Endothelial cell of umbilical vein (primary cell): ENCODE measurements at regions not wholly inside any gene's neighbourhood (a gene's known extent, or its start where the extent isn't known, plus 50 kb on each side); places are given as distances from the start of the nearest gene placed in this dataset.

Experiments used
- BruUV-seq: library from RNA; stranded (reverse); fragments of 400-500 nt; replicated peaks from 2 replicates; lab custom pipeline; 2021; lab: Mats Ljungman, UMichigan
- CTCF ChIA-PET: fragments of 300-600, 350-600 bp; sonication (Branson Sonifier 250); formaldehyde crosslinking; loops from one replicate; lab custom pipeline; 2021; ENCODE audit warnings: antibody characterized with exemption, inconsistent platforms; lab: Charles Lee
- POLR2A ChIA-PET: fragments of 300-600, 350-600 bp; sonication (Branson Sonifier 250); formaldehyde crosslinking; loops from one replicate; lab custom pipeline; 2021; ENCODE audit warnings: antibody characterized with exemption, inconsistent platforms; lab: Charles Lee
- DNase-seq: peaks from one replicate; pipeline ENCODE4 v3.0.0-alpha.2; 2011; ENCODE audit warnings: low read depth, low spot score
- FAIRE-seq: peaks from 2 replicates; lab custom pipeline; 2011; peaks lifted over from hg19 to GRCh38; lab: Jason Lieb, UNC
- H2AFZ ChIP-seq: 2 replicates; pipeline ENCODE4 v1.6.0; 2012; ENCODE audit warnings: low read depth, low read length, control low read depth, inconsistent platforms
- H3K27ac ChIP-seq: 2 replicates; pipeline ENCODE4 v1.5.1; 2011; ENCODE audit warnings: low read depth, mild to moderate bottlenecking, control low read depth, low read length, moderate library complexity; ENCODE audit not compliant: insufficient read depth
- H3K27me3 ChIP-seq, 2 experiments: 2 replicates each; pipeline versions ENCODE4 v1.6.0 to v1.6.1; 2011; ENCODE audit warnings: low read length in 2 of 2, mixed read lengths in 1 of 2; ENCODE audit not compliant: control insufficient read depth in 2 of 2, insufficient read depth in 2 of 2
- H3K36me3 ChIP-seq, 2 experiments: 2 replicates in 1 of 2; 3 replicates in 1 of 2; pipeline ENCODE4 v1.5.1; 2011; ENCODE audit warnings: low read length in 2 of 2, mild to moderate bottlenecking in 1 of 2, moderate library complexity in 1 of 2; ENCODE audit not compliant: control insufficient read depth in 2 of 2, insufficient read depth in 2 of 2; ENCODE audit errors: extremely low read depth in 1 of 2
- H3K4me1 ChIP-seq: 3 replicates; pipeline ENCODE4 v1.5.1; 2011; ENCODE audit warnings: mild to moderate bottlenecking, low read length; ENCODE audit not compliant: control insufficient read depth, insufficient read depth; ENCODE audit errors: extremely low read depth
- H3K4me2 ChIP-seq: 2 replicates; pipeline ENCODE4 v1.6.1; 2011; ENCODE audit warnings: low read length, control low read depth, mixed read lengths; ENCODE audit not compliant: insufficient read depth
- H3K4me3 ChIP-seq, 3 experiments: fragments of 200-600 bp in 1 of 3; sonication (generic), shearing (Covaris generic) in 1 of 3; replicated peaks in 1 of 3; 2 replicates each; pipeline ENCODE4 v1.5.1; 2011 to 2016; ENCODE audit warnings: control low read depth in 3 of 3, low read length in 3 of 3, mild to moderate bottlenecking in 2 of 3, inconsistent platforms in 1 of 3, low read depth in 1 of 3, moderate library complexity in 1 of 3; ENCODE audit not compliant: insufficient read depth in 1 of 3
- H3K79me2 ChIP-seq: 2 replicates; pipeline ENCODE4 v1.6.0; 2012; ENCODE audit warnings: low read length, inconsistent platforms; ENCODE audit not compliant: control insufficient read depth, insufficient read depth
- H3K9ac ChIP-seq: replicated peaks from 2 replicates; pipeline ENCODE3; 2011; ENCODE audit warnings: low read length, control low read depth; ENCODE audit not compliant: insufficient read depth; ENCODE audit errors: extremely low read depth
- H3K9me1 ChIP-seq: replicated peaks from 3 replicates; pipeline ENCODE4 v1.6.0; 2011; ENCODE audit warnings: mild to moderate bottlenecking, low read length; ENCODE audit not compliant: control insufficient read depth, insufficient read depth; ENCODE audit errors: extremely low read depth
- H3K9me3 ChIP-seq: replicated peaks from 2 replicates; pipeline ENCODE4 v1.5.1; 2012; ENCODE audit warnings: low read length, inconsistent platforms; ENCODE audit not compliant: control insufficient read depth, insufficient read depth
- H4K20me1 ChIP-seq: replicated peaks from 2 replicates; pipeline ENCODE3; 2011; ENCODE audit warnings: mild to moderate bottlenecking, low read length; ENCODE audit not compliant: control insufficient read depth, insufficient read depth; ENCODE audit errors: extremely low read depth
- EZH2 ChIP-seq: IDR thresholded peaks from 2 replicates; pipeline ENCODE4 v1.6.1; 2012; ENCODE audit warnings: borderline replicate concordance, low read depth, mild to moderate bottlenecking, moderate library complexity, low read length, inconsistent platforms; ENCODE audit not compliant: severe bottlenecking
- FOS ChIP-seq: IDR thresholded peaks from 2 replicates; pipeline ENCODE4 v1.6.1; 2011; ENCODE audit warnings: mild to moderate bottlenecking, low read length, moderate library complexity, borderline replicate concordance; ENCODE audit not compliant: insufficient read depth
- GATA2 ChIP-seq: IDR thresholded peaks from 2 replicates; pipeline ENCODE4 v1.7.0; 2011; ENCODE audit warnings: low read depth, mild to moderate bottlenecking, moderate library complexity, mixed read lengths, low read length; ENCODE audit not compliant: insufficient read length, insufficient read depth
- JUN ChIP-seq: IDR thresholded peaks from 2 replicates; pipeline ENCODE4 v1.6.1; 2011; ENCODE audit warnings: borderline replicate concordance, low read depth; ENCODE audit not compliant: insufficient read length, insufficient read depth
- MYC ChIP-seq: IDR thresholded peaks from one replicate; pipeline ENCODE4 v1.6.1; 2011; ENCODE audit warnings: mild to moderate bottlenecking, low read depth, low read length
- POLR2A ChIP-seq: IDR thresholded peaks from 2 replicates; pipeline ENCODE4 v1.6.1; 2012; ENCODE audit warnings: low read depth, mild to moderate bottlenecking, control low read depth, low read length
- POLR2AphosphoS5 ChIP-seq: IDR thresholded peaks from 2 replicates; pipeline ENCODE4 v1.6.1; 2012; ENCODE audit warnings: low read depth, mild to moderate bottlenecking, control low read depth, low read length, moderate library complexity; ENCODE audit not compliant: insufficient read depth
- dilution Hi-C: fragments of 300-500 bp; cut with MboI; formaldehyde crosslinking; loops from one replicate; pipeline ENCODE4 v1.15.0; 2019; ENCODE audit warnings: low sequenced_read_pairs; ENCODE audit not compliant: extremely low pct_ligation_motif_present
- intact Hi-C: fragments of 100-400 bp; cut with micrococcal nuclease; formaldehyde crosslinking; loops from one replicate; pipeline ENCODE4 v1.10.0; 2022
- TF ChIP-seq, protein P1 (sequence below), 2 donors: IDR thresholded peaks; 1 replicate in 1 of 2; 2 replicates in 1 of 2; pipeline ENCODE4 v1.5.1; 2011; ENCODE audit warnings: low read length in 2 of 2, mild to moderate bottlenecking in 2 of 2, moderate library complexity in 2 of 2, control low read depth in 1 of 2, inconsistent platforms in 1 of 2, low read depth in 1 of 2; ENCODE audit not compliant: insufficient read depth in 1 of 2; ENCODE audit errors: extremely low read depth in 1 of 2
- TF ChIP-seq, protein P2 (sequence below): IDR thresholded peaks from 2 replicates; pipeline ENCODE4 v1.6.1; 2011; ENCODE audit not compliant: insufficient read depth, insufficient read length

DNA sequence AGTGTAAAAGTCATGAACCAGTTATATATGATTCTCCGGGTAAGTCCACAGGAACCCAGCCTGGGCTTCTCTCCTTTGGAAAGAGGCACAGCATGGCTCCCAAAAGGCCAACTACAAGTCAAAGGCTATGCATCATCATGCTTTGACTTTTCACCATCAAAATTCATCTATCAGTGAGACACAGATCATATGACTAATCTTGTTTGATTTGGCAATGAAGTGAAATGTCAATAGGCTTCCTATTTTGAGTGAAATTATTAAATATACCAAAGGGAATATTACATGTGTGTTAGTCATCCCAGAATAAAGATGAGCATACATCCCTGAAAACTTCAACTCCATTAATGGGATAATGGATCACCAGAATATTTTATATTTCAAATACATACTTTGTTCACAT, 83.5 kb upstream of the ADGRL2 start:
- TF ChIP-seq POLR2A = no peak
- no peak for TF ChIP-seq POLR2AphosphoS5
- peak; percentile 75 for TF ChIP-seq GATA2
- TF ChIP-seq, protein P1, sequence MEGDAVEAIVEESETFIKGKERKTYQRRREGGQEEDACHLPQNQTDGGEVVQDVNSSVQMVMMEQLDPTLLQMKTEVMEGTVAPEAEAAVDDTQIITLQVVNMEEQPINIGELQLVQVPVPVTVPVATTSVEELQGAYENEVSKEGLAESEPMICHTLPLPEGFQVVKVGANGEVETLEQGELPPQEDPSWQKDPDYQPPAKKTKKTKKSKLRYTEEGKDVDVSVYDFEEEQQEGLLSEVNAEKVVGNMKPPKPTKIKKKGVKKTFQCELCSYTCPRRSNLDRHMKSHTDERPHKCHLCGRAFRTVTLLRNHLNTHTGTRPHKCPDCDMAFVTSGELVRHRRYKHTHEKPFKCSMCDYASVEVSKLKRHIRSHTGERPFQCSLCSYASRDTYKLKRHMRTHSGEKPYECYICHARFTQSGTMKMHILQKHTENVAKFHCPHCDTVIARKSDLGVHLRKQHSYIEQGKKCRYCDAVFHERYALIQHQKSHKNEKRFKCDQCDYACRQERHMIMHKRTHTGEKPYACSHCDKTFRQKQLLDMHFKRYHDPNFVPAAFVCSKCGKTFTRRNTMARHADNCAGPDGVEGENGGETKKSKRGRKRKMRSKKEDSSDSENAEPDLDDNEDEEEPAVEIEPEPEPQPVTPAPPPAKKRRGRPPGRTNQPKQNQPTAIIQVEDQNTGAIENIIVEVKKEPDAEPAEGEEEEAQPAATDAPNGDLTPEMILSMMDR (IDR thresholded peaks at IDR 0.05; ENCODE audit: extremely low read depth in 1 of 2, insufficient read depth in 1 of 2, low read depth in 1 of 2, low read length in 2 of 2) = no peak
- TF ChIP-seq JUN = no peak
- TF ChIP-seq FOS = peak; percentile 80
- Histone ChIP-seq H2AFZ (no peak overlapping the region), H3K9me1 (no peaks in the 10 kb centered on the region), H3K9me3 (no peaks in the 10 kb centered on the region), H3K27me3 (no peaks in the 10 kb centered on the region), H3K4me1 (peaks cover 8% of the 10 kb centered on the region), H3K79me2 (no peaks in the 10 kb centered on the region), H3K9ac (no peak overlapping the region), H3K36me3 (no peaks in the 10 kb centered on the region), H4K20me1 (no peaks in the 10 kb centered on the region), H3K4me3 (no peak overlapping the region), H3K27ac (no peak overlapping the region), H3K4me2 (no peak overlapping the region)
- DNase-seq (peak; percentile 27), FAIRE-seq (peak; percentile 59)
- ChIA-PET POLR2A (no interaction called here), CTCF (no interaction called here)
- no TSS peak for BruUV-seq
- dilution Hi-C loops (no loop called here), intact Hi-C loops (no loop called here)

DNA sequence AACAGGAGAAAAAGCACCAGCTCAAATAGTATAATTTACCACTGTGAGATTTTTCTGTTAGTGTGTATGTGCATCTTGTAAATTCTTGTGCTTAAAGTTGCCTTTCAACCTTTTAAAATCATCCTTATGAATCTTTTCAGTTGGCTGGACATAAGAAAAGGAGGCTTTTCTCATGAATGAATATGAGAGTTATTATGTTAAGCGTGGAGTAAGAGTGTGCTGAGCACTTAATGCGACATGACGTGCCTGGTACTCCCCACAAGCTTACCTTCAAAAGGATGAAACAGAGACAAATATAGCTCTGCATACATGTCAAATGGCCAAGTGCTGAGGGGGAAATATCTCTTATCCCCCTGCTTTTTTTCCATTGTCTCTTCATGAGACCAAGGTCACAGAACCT, 85.3 kb upstream of the ADGRL2 start:
- no peaks in the 10 kb centered on the region for H3K9me1 ChIP-seq

More for the DNA sequence above, 85.3 kb upstream of the ADGRL2 start:
- TF ChIP-seq POLR2A (no peak), EZH2 (no peak), POLR2AphosphoS5 (no peak), JUN (no peak), MYC (no peak), GATA2 (no peak), FOS (no peak)
- TF ChIP-seq, protein P2, sequence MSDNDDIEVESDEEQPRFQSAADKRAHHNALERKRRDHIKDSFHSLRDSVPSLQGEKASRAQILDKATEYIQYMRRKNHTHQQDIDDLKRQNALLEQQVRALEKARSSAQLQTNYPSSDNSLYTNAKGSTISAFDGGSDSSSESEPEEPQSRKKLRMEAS = no peak
- TF ChIP-seq, protein P1 (IDR thresholded peaks at IDR 0.05; ENCODE audit: extremely low read depth in 1 of 2, insufficient read depth in 1 of 2, low read depth in 1 of 2, low read length in 2 of 2) = no peak
- Histone ChIP-seq H3K4me2 (no peak overlapping the region), H3K36me3 (no peaks in the 10 kb centered on the region), H3K9ac (no peak overlapping the region), H3K9me3 (no peaks in the 10 kb centered on the region), H3K4me1 (peaks cover 8% of the 10 kb centered on the region), H4K20me1 (no peaks in the 10 kb centered on the region), H3K27me3 (no peaks in the 10 kb centered on the region), H3K27ac (no peak overlapping the region), H2AFZ (no peak overlapping the region), H3K79me2 (no peaks in the 10 kb centered on the region), H3K4me3 (no peak overlapping the region)
- ChIA-PET POLR2A (no interaction called here), CTCF (interaction anchor here (0.5 to 1.5 kb wide), 5 partner anchors 9 to 258 kb away, joined by 3 to 5 read pairs (median 4); no protein-coding TSS in a partner anchor)
- DNase-seq = no peak
- FAIRE-seq = no peak
- dilution Hi-C loops = no loop called here
- no TSS peak for BruUV-seq
- intact Hi-C loops = no loop called here
